Upper lobe of left lung (tissue), 6 donors: ENCODE measurements at regions not wholly inside any gene's neighbourhood (a gene's known extent, or its start where the extent isn't known, plus 50 kb on each side); places are given as distances from the start of the nearest gene placed in this dataset.

ENCODE experiments used
- ATAC-seq, 2 donors: fragments of 200-7000 bp; cut with Tn5 transposase; one replicate each; pipeline ENCODE4 v1.9.1; 2022; ENCODE audit warnings: mild to moderate bottlenecking in 2 of 2, moderate library complexity in 2 of 2; ENCODE audit not compliant: low FRiP score in 2 of 2
- DNase-seq, 2 donors: peaks; one replicate each; pipeline ENCODE4 v3.0.0-alpha.2; 2019 to 2020
- H3K27ac ChIP-seq, 4 donors: fragments of 200-600 bp; sonication (generic); one replicate each; pipeline ENCODE4 v1.5.1; 2016 to 2019
- H3K27me3 ChIP-seq, 4 donors: fragments of 200-600 bp; sonication (generic); one replicate each; pipeline ENCODE4 v1.5.1; 2017 to 2019
- H3K36me3 ChIP-seq, 4 donors: fragments of 200-600 bp; sonication (generic); one replicate each; pipeline ENCODE4 v1.5.1; 2016 to 2019
- H3K4me1 ChIP-seq, 4 donors: fragments of 200-600 bp; sonication (generic); one replicate each; pipeline ENCODE4 v1.5.1; 2018 to 2019
- H3K4me3 ChIP-seq, 4 donors: fragments of 200-600 bp; sonication (generic); one replicate each; pipeline ENCODE4 v1.5.1; 2017 to 2019; ENCODE audit warnings: mild to moderate bottlenecking in 2 of 4, moderate library complexity in 1 of 4
- H3K9me3 ChIP-seq, 4 donors: fragments of 200-600 bp; sonication (generic); one replicate each; pipeline ENCODE4 v1.5.1; 2018 to 2019
- EP300 ChIP-seq, 4 donors: sonication (generic); formaldehyde crosslinking; IDR thresholded peaks; one replicate each; pipeline ENCODE4 v1.5.1; 2017; ENCODE audit warnings: antibody characterized with exemption in 4 of 4, control low read depth in 2 of 4
- POLR2A ChIP-seq, 4 donors: fragments of 450-650 bp; IDR thresholded peaks; one replicate each; pipeline ENCODE4 v1.5.1; 2016 to 2017; ENCODE audit warnings: antibody characterized with exemption in 4 of 4, mild to moderate bottlenecking in 2 of 4
- POLR2AphosphoS5 ChIP-seq, 2 donors: sonication (generic); formaldehyde crosslinking; IDR thresholded peaks; one replicate each; pipeline ENCODE4 v1.5.1; 2017; ENCODE audit warnings: antibody characterized with exemption in 2 of 2
- WGBS, 2 donors: methylation state at CpG; one replicate each; pipeline ENCODE4 v1.1.5; 2017 to 2018; 5-methylcytosine and 5-hydroxymethylcytosine counted together
- TF ChIP-seq, protein P1 (sequence below), 6 experiments: fragments of 450-650 bp in 4 of 6; fragments of 200-600 bp in 2 of 6; sonication (generic) in 2 of 6; IDR thresholded peaks; one replicate each; pipeline ENCODE4 v1.5.1; 2016 to 2019; ENCODE audit warnings: antibody characterized with exemption in 6 of 6
- donor health status: DM: no; HTN: no; CAD: no; lungs with moderate emphysema.
- donor health status: DM: no; HTN: yes; CAD: no; lungs with severe emphysema.

- Histone ChIP-seq H3K4me1 (no peaks in the 10 kb centered on the region), H3K9me3 (no peaks in the 10 kb centered on the region), H3K27ac (no peak overlapping the region), H3K36me3 (no peaks in the 10 kb centered on the region), H3K27me3 (no peaks in the 10 kb centered on the region), H3K4me3 (no peak overlapping the region)
- no peak for TF ChIP-seq POLR2A (IDR thresholded peaks at IDR 0.05)
- no peak for TF ChIP-seq POLR2AphosphoS5 (IDR thresholded peaks at IDR 0.05)
- TF ChIP-seq, protein P1, sequence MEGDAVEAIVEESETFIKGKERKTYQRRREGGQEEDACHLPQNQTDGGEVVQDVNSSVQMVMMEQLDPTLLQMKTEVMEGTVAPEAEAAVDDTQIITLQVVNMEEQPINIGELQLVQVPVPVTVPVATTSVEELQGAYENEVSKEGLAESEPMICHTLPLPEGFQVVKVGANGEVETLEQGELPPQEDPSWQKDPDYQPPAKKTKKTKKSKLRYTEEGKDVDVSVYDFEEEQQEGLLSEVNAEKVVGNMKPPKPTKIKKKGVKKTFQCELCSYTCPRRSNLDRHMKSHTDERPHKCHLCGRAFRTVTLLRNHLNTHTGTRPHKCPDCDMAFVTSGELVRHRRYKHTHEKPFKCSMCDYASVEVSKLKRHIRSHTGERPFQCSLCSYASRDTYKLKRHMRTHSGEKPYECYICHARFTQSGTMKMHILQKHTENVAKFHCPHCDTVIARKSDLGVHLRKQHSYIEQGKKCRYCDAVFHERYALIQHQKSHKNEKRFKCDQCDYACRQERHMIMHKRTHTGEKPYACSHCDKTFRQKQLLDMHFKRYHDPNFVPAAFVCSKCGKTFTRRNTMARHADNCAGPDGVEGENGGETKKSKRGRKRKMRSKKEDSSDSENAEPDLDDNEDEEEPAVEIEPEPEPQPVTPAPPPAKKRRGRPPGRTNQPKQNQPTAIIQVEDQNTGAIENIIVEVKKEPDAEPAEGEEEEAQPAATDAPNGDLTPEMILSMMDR (IDR thresholded peaks at IDR 0.05) = no peak
- no peak for TF ChIP-seq EP300 (IDR thresholded peaks at IDR 0.05)
- no peak for DNase-seq
- WGBS, 2 donors = 69 to 70% methylated on average over 4 of the region's 4 CpGs
- ATAC-seq = no peak
Measured at GRCh38 chr13:105089858-105090643, 1445.4 kb downstream of the EFNB2 start.

- H3K36me3 ChIP-seq = no peaks in the 10 kb centered on the region
Measured at GRCh38 chr13:105087945-105088344, 1447.5 kb downstream of the EFNB2 start.

DNA sequence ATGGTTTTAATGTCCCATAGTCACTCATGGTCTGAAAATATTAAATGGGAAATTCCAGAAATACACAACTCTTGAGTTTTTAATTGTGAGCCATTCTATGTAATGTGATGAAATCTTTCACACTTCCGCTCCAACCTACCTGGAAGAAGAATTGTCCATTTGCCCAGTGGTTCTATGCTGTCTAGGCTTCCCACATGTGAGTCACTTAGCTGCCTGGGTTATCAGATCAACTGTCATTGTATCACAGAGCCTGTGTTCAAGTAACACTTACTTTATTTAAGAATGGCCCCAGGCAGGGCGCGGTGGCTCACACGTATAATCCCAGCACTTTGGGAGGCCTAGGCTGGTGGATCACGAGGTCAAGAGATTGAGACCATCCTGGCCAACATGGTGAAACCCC is 1450.5 kb downstream of the EFNB2 start:
- TF ChIP-seq POLR2A (IDR thresholded peaks at IDR 0.05) = no peak
- TF ChIP-seq, protein P1 (IDR thresholded peaks at IDR 0.05) = no peak
- no peak for TF ChIP-seq POLR2AphosphoS5 (IDR thresholded peaks at IDR 0.05)
- no peak for TF ChIP-seq EP300 (IDR thresholded peaks at IDR 0.05)
- H3K27me3 ChIP-seq = no peaks in the 10 kb centered on the region
- H3K9me3 ChIP-seq = no peaks in the 10 kb centered on the region
- no peaks in the 10 kb centered on the region for H3K4me1 ChIP-seq
- H3K4me3 ChIP-seq = no peak overlapping the region
- no peak overlapping the region for H3K27ac ChIP-seq
- ATAC-seq (no peak), DNase-seq (no peak)
- WGBS, 2 donors = 73 to 78% methylated on average over 5 of the region's 5 CpGs
- no peaks in the 10 kb centered on the region for H3K36me3 ChIP-seq

More at GRCh38 chr13:105087945-105088344, 1447.5 kb downstream of the EFNB2 start:
- Histone ChIP-seq H3K4me3 (no peak overlapping the region), H3K4me1 (no peaks in the 10 kb centered on the region), H3K27me3 (no peaks in the 10 kb centered on the region), H3K27ac (no peak overlapping the region), H3K9me3 (no peaks in the 10 kb centered on the region)
- 68 to 86% methylated on average over 4 of the region's 4 CpGs for WGBS, 2 donors
- no peak for ATAC-seq
- no peak for DNase-seq
- TF ChIP-seq POLR2A (IDR thresholded peaks at IDR 0.05) = no peak
- TF ChIP-seq, protein P1 (IDR thresholded peaks at IDR 0.05) = no peak
- no peak for TF ChIP-seq POLR2AphosphoS5 (IDR thresholded peaks at IDR 0.05)
- no peak for TF ChIP-seq EP300 (IDR thresholded peaks at IDR 0.05)

DNA sequence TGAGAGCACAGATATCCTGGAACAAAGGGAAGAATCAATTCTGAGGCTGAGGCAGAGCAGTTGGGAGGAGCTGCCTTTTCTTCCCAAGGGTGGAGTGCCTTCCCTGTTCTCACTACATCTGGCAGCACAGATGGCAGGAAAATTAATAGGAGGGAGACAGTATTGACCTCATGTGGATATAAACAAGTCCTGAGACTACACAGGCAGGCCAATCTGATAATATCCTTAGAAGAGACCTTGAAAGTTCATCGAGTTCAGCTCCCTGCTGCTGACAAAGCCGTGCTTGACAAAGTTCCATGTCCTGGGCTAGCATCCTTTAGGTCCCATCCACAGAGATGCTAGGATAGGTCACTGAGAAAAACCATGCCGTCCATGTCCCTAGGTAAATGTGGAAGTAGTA is 1451.5 kb downstream of the EFNB2 start:
- no peaks in the 10 kb centered on the region for H3K4me1 ChIP-seq
- ATAC-seq (peak in 1 of 2 donors; percentile 73), DNase-seq (no peak)
- no peak overlapping the region for H3K27ac ChIP-seq
- TF ChIP-seq, protein P1 (IDR thresholded peaks at IDR 0.05) = no peak
- TF ChIP-seq POLR2A (IDR thresholded peaks at IDR 0.05) = no peak
- no peak for TF ChIP-seq POLR2AphosphoS5 (IDR thresholded peaks at IDR 0.05)
- no peak for TF ChIP-seq EP300 (IDR thresholded peaks at IDR 0.05)
- H3K9me3 ChIP-seq = no peaks in the 10 kb centered on the region
- no peaks in the 10 kb centered on the region for H3K36me3 ChIP-seq
- no peak overlapping the region for H3K4me3 ChIP-seq
- no peaks in the 10 kb centered on the region for H3K27me3 ChIP-seq
- WGBS, 2 donors = 74 to 89% methylated on average over 3 of the region's 3 CpGs

DNA sequence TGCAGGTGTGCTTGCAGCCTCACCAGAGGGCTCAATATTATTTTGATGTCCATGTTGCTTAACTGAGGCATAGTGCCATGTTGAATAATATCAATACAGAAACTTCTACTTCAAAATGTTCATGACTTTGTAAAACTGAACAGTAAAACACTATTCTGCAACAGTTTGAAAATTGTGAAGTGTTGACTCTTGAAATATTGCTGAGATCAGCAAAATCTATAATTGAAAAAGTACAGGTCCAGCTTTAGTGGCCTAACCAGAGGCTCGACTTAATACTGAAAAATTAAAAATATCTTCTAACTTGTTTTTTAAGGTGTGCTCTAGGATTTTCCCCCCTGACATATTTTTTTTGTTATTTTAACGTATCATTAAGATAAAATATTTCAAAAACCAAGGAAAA is 1460.7 kb downstream of the EFNB2 start:
- Histone ChIP-seq H3K4me3 (no peak overlapping the region), H3K27ac (no peak overlapping the region), H3K36me3 (no peaks in the 10 kb centered on the region), H3K27me3 (no peaks in the 10 kb centered on the region), H3K9me3 (no peaks in the 10 kb centered on the region), H3K4me1 (no peaks in the 10 kb centered on the region)
- DNase-seq = no peak
- no peak for ATAC-seq
- TF ChIP-seq, protein P1 (IDR thresholded peaks at IDR 0.05) = no peak
- TF ChIP-seq EP300 (IDR thresholded peaks at IDR 0.05) = no peak
- no peak for TF ChIP-seq POLR2A (IDR thresholded peaks at IDR 0.05)
- TF ChIP-seq POLR2AphosphoS5 (IDR thresholded peaks at IDR 0.05) = no peak
- WGBS, 2 donors = 89 to 90% methylated on average over 2 of the region's 2 CpGs
